Loucy (cell line): ENCODE measurements at regions not wholly inside any gene's neighbourhood (a gene's known extent, or its start where the extent isn't known, plus 50 kb on each side); places are given as distances from the start of the nearest gene placed in this dataset.

Source experiments
- H2AFZ ChIP-seq: fragments of 200-600 bp; sonication (generic); 2 replicates; pipeline ENCODE4 v1.6.0; 2016; ENCODE audit warnings: antibody characterized with exemption, mild to moderate bottlenecking, low read length, moderate library complexity
- H3F3A ChIP-seq: fragments of 200-600 bp; 2 replicates; pipeline ENCODE4 v1.6.0; 2016; ENCODE audit warnings: antibody characterized with exemption, low read depth, mild to moderate bottlenecking
- H3K27me3 ChIP-seq: fragments of 200-600 bp; sonication (generic); 2 replicates; pipeline ENCODE4 v1.6.1; 2014; ENCODE audit warnings: low read length, mild to moderate bottlenecking; ENCODE audit not compliant: insufficient read depth, poor library complexity, severe bottlenecking
- H3K36me3 ChIP-seq: fragments of 200-600 bp; sonication (generic); 2 replicates; pipeline ENCODE4 v1.6.1; 2016; ENCODE audit warnings: low read length; ENCODE audit not compliant: insufficient read depth
- H3K4me1 ChIP-seq: fragments of 200-600 bp; sonication (generic); 2 replicates; pipeline ENCODE4 v1.5.1; 2014; ENCODE audit warnings: low read length, mild to moderate bottlenecking; ENCODE audit not compliant: insufficient read depth, poor library complexity, severe bottlenecking
- H3K4me2 ChIP-seq: fragments of 200-600 bp; sonication (generic); 2 replicates; pipeline ENCODE4 v1.6.0; 2014; ENCODE audit warnings: antibody characterized with exemption, low read length, low read depth, mild to moderate bottlenecking; ENCODE audit not compliant: poor library complexity, severe bottlenecking
- H3K4me3 ChIP-seq: fragments of 200-600 bp; sonication (generic); 2 replicates; pipeline ENCODE4 v1.5.1; 2014; ENCODE audit warnings: low read length, mild to moderate bottlenecking, mixed read lengths; ENCODE audit not compliant: poor library complexity, severe bottlenecking
- H3K79me2 ChIP-seq: fragments of 200-600 bp; sonication (generic); 2 replicates; pipeline ENCODE4 v1.6.1; 2014; ENCODE audit warnings: low read length; ENCODE audit not compliant: insufficient read depth
- H3K9ac ChIP-seq: fragments of 200-600 bp; sonication (generic); 2 replicates; pipeline ENCODE4 v1.6.0; 2014; ENCODE audit warnings: mild to moderate bottlenecking, low read depth, low read length, moderate library complexity; ENCODE audit not compliant: poor library complexity, severe bottlenecking
- H3K9me2 ChIP-seq: fragments of 200-600 bp; sonication (generic); replicated peaks from 2 replicates; pipeline ENCODE4 v1.6.1; 2016; ENCODE audit warnings: low read depth, low read length, mixed read lengths
- H3K9me3 ChIP-seq: fragments of 200-600 bp; sonication (generic); 2 replicates; pipeline ENCODE4 v1.6.1; 2014; ENCODE audit warnings: mild to moderate bottlenecking, antibody characterized with exemption, low read length, low read depth; ENCODE audit not compliant: insufficient read depth
- H4K20me1 ChIP-seq: fragments of 200-600 bp; sonication (generic); 2 replicates; pipeline ENCODE4 v1.6.0; 2014; ENCODE audit warnings: antibody characterized with exemption, low read length, mild to moderate bottlenecking; ENCODE audit not compliant: insufficient read depth, poor library complexity, severe bottlenecking
- CTCF ChIP-seq: fragments of 200-600 bp; sonication (generic); conservative IDR thresholded peaks from 2 replicates; pipeline ENCODE4 v1.5.1; 2014; ENCODE audit warnings: mild to moderate bottlenecking, antibody characterized with exemption, low read length
- EZH2phosphoT487 ChIP-seq: fragments of 200-600 bp; IDR thresholded peaks from 2 replicates; pipeline ENCODE4 v1.6.1; 2018; ENCODE audit warnings: antibody characterized with exemption, mild to moderate bottlenecking, moderate library complexity, borderline replicate concordance

GRCh38 chr4:181307824-181308223, 935.4 kb upstream of the TENM3 start:
- H4K20me1 ChIP-seq: no peaks in the 10 kb centered on the region
- no peaks in the 10 kb centered on the region for H3K27me3 ChIP-seq
- no peaks in the 10 kb centered on the region for H3K79me2 ChIP-seq
- no peaks in the 10 kb centered on the region for H3K4me1 ChIP-seq
- no peak for TF ChIP-seq EZH2phosphoT487
- no peak for TF ChIP-seq CTCF
- H3F3A ChIP-seq: no peaks in the 10 kb centered on the region
- H3K36me3 ChIP-seq: no peaks in the 10 kb centered on the region
- no peak overlapping the region for H3K4me2 ChIP-seq
- no peak overlapping the region for H3K9ac ChIP-seq
- H3K9me2 ChIP-seq: no peaks in the 10 kb centered on the region
- H3K9me3 ChIP-seq: no peaks in the 10 kb centered on the region
- H3K4me3 ChIP-seq: no peak overlapping the region
- H2AFZ ChIP-seq: no peak overlapping the region

GRCh38 chr4:181308476-181309312, 934.5 kb upstream of the TENM3 start:
- no peak for TF ChIP-seq EZH2phosphoT487
- no peak for TF ChIP-seq CTCF
- H3K9me3 ChIP-seq: no peaks in the 10 kb centered on the region
- H3K27me3 ChIP-seq: no peaks in the 10 kb centered on the region
- H2AFZ ChIP-seq: no peak overlapping the region
- H3K9me2 ChIP-seq: no peaks in the 10 kb centered on the region
- no peaks in the 10 kb centered on the region for H3K36me3 ChIP-seq
- H3K4me3 ChIP-seq: no peak overlapping the region
- no peaks in the 10 kb centered on the region for H3K4me1 ChIP-seq
- no peak overlapping the region for H3K9ac ChIP-seq
- H4K20me1 ChIP-seq: no peaks in the 10 kb centered on the region
- H3K4me2 ChIP-seq: no peak overlapping the region
- H3K79me2 ChIP-seq: no peaks in the 10 kb centered on the region
- H3F3A ChIP-seq: no peaks in the 10 kb centered on the region

GRCh38 chr4:181312066-181312465, 931.1 kb upstream of the TENM3 start:
- Histone ChIP-seq H3K9me3 (no peaks in the 10 kb centered on the region), H3K4me1 (no peaks in the 10 kb centered on the region), H3K27me3 (no peaks in the 10 kb centered on the region), H3K79me2 (no peaks in the 10 kb centered on the region), H3F3A (no peaks in the 10 kb centered on the region), H2AFZ (no peak overlapping the region), H3K4me3 (no peak overlapping the region), H3K9ac (no peak overlapping the region), H3K4me2 (no peak overlapping the region), H4K20me1 (no peaks in the 10 kb centered on the region), H3K9me2 (no peaks in the 10 kb centered on the region), H3K36me3 (no peaks in the 10 kb centered on the region)
- TF ChIP-seq CTCF (no peak), EZH2phosphoT487 (no peak)
